ENCODE measurements at regions not wholly inside any gene's neighbourhood (a gene's known extent, or its start where the extent isn't known, plus 50 kb on each side); places are given as distances from the start of the nearest gene placed in this dataset.

DNA sequence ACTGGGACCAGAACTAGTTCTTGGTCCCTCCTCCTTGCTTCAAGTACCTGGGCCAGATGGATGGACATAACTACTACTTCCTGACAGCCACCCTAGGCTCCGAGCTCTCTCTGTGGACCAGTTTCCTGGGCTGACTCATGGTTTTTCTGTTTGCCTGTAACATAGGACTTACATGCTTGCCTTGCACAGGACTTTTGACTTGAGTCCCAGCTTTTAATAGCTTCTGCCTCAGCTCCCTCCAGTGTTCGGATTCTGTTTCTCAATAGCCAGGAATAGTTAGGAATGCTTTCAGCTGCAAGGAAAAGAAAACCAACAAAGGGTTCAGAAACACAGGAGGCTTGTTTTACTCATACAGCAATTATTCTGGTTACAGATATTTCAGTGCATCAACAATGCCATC is 405.9 kb downstream of the ZNF536 start:
- no peak for ATAC-seq

DNA sequence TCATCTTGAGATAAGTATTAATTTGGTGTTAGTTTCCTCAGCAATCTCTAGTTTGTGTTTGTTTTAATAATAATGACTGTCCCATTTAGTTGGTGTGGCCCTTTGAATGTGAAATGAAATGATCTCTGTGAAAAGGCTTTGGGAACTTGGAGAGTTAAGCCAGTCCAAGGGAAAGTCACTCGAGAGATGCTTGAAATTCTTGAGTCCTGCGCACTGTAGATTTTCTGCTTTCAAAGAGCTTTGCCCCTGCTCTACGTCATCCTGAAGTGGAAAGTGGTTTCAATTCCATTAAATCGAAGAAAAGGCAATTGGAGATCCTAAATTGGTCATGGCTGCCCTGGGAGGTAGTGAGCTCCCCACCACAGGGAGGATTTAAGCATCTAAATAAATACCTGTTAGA is 403.8 kb downstream of the ZNF536 start:
- ATAC-seq: no peak

DNA sequence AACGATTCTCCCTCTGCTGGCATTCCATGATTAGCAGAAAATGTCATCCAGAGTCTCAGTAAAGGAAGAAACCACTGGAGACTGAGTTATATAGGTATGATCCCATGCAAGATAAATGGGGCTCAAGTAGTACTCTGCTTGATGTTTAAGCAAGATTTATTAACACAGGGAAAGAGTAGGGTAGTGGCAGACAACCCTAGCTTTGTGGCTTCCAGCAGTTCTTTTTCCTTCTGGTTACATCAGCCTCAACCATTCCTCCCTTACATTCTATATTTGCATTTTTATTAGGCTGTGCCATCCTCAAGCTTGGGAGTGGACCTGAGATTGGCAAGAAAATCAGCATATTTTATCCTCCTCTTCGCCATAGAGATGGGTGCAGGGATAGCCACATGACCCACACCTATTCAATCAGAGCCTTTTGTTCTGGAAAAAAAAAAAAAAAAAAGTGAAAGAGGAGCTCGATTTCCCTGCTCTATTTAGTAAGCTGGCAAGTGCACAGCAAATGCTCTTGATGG is 402.1 kb downstream of the ZNF536 start:
- ATAC-seq: no peak

DNA sequence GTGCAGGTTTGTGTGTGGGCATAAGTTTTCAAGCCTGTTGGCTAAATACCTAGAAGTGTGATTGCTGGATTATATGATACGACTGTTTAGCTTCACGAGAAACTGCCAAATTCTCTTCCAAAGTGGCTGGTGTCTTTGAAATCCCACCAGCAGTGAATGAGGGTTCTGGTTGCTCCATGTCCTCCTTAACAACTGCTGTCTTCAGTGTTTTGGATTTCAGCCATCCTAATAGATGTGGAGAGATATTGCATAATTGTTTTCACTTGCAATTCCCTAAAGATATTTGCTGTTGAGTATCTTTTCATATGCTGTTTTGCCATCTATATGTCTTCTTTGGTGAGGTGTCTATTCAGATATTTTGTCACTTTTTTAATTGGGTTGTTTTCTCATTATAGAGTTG is 390.5 kb downstream of the ZNF536 start:
- no peak for ATAC-seq

DNA sequence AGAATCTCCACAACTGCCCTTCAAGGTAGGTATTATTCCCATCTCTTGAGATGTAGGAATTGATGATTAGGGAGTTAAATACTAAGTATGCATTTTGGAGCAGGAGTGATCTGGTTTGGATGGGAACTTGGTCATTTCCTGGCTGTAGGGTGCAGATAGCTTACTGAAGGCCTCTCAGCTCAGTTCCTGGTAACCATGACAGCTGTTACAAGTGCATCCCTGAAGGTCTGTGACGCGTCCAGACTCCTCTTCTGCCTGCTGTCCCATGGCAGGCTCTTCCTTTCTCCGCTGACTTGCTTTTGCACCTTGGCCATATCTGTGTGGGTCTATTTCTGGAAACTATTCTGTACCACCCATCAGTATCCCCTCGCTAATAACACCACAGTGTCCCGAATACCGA is 387.8 kb downstream of the ZNF536 start:
- no peak for ATAC-seq

DNA sequence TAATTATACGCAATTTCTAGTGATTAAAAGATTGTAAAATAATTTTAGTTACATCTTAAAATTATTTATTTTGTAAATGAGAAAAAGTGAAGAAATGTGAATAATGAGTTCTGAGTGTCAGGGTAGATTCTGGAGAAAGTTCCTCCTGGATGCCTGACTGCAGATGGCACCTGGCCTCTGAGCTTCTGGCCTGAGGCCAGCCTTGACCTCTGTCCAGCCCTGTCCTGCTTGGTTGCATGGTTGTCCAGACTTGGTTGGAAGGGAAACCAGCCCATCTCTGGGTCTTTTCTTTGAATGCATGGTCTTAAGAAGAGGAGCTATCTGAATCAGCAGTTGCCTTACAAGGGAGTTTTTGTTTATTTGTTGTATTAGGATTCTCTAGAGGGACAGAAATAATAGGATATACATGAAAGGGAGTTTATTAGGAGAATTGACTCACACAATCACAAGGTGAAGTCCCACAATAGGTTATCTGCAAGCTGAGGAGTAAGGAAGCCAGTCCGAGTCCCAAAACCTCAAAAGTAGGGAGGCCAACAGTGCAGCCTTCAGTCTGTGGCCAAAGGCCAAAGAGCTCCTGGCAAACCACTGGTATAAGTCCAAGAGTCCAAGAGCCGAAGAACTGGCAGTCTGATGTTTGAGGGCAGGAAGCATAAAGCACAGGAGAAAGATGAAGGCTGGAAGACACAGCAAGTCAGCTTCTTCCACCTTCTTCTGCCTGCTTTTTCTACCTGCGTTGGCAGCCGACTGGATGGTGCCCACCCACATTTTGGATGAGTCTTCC is 385.8 kb downstream of the ZNF536 start:
- ATAC-seq: no peak

DNA sequence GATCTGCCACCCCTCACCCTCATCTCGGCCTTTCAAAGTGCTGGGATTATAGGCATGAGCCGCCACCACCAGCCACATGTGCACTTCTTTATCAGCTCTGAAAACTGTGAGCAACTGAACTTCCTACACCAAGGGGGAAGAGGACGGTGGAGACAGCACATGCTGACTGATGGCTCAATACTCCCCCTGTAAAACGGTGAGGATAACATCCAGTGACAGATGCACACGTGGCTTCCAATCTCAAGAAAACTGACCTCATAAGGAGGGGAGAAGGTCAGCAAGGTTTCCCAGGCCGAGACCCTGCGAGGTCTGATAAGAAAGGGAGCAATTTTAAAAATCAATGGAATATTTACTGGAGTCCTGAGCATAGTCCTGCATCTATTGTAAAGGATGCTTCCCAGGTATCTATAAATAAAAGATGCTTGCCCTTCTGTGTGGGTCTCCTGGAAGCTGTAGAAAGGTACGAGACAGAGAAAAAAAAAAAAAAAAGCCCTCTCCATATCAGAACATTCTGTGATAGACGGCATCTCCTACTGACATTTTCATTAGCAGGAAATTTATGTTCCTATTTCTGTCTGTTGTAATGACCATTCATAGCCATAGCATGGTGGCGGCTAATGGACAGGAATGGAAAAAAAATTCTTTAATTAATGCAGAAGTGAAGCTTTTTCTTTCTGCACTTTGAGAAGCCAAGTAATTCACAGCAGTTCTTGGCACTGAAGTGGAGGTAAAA is 385.1 kb downstream of the ZNF536 start:
- ATAC-seq: no peak

DNA sequence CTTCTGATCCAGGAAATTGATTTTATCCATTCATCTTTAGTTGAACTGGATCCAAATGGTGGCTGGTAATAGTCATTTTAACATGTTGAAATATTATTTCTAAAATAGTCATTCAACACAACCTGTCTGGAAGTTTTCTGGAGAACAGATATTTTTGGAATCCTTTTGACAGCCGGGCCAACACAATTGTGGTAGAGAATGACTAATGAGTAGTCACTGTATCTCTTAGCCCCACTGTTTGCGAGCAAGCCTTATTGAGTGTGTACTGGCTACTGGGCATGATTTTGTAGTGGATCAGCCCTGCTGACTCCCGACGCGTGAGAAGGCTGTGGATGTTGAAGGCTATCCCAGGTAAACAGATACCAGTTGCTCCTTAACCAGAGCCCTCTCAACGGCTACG is 383.4 kb downstream of the ZNF536 start:
- ATAC-seq: no peak

DNA sequence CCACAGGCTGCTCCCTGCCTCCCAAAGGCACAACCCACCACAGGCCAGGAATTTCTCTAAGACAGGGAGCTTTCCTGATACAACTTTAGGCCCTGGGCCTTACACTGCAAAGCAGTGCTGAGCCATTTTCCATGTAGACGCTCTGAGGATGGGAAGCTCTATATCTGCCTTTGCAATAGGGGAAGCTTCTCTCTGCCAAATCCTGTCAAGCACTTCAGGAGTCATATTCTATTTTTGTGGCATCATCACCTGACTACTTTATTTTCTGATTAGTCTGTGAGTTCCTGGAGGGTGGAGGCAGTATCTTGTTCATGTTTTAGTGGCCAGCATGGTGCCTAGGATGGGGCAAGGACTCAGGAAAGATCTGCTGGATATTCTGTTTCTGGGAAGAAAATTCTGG is 382.0 kb downstream of the ZNF536 start:
- ATAC-seq: no peak

DNA sequence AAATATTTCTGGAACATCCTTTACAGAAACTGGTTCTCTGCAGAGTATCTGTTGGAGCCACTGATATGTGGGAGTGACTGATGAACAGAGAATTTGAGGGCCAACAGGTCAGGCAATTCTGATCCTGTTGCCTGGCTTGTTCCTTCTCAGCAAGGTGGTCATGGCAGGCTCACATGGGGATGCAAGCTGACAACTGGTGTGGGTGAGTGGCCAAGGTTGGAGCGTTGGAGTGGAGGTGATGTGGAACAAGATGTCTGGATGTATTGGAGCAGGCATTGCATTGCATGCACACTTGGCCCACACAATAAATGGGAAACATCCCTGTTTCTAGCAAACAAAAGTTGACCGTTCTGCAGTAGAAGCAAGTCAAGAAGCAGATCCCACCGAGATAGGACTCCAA is 380.7 kb downstream of the ZNF536 start:
- ATAC-seq: no peak

DNA sequence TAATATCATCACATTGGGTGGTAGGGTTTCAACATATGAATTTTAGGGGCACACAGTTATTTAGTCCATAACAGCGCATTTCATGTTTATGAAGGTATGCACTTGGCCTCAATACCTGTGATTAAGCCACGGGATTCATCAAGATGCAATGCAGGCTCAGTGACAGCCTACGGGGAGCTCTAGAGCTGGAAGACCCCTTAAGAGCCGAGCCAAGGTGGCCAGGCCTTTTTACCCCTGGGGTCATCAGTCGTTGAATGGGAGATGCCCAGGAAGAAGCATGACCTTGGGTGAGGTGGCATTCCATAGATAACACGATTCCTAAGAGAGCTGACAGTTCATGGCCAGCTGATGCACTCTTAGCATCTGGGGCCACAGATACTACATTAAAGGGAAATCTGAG is 380.0 kb downstream of the ZNF536 start:
- no peak for ATAC-seq

DNA sequence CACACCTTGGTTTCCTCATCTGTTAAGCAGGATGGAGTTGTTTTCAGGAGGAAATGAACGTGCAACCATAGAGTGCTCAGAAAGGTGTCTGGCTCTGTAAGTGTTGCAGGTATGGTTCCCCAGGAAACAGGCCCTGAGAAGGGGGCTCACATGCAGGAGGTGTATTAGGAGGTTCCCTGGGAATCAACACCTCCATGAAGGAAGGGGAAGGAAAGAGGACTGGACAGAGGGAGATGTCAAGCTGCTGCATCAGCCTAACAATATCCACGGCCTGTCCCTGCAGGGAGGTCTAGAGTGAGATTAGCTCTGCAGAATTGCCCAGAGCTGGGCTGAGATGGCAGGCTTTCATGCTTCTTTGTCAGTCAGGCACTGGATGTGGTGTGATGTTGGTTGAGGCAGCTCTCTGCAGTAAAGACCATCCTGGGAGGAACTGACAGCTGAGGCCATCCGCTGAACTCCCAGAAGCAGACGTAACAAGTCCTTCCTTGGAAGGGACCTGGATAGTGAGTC is 373.3 kb downstream of the ZNF536 start:
- no peak for ATAC-seq

DNA sequence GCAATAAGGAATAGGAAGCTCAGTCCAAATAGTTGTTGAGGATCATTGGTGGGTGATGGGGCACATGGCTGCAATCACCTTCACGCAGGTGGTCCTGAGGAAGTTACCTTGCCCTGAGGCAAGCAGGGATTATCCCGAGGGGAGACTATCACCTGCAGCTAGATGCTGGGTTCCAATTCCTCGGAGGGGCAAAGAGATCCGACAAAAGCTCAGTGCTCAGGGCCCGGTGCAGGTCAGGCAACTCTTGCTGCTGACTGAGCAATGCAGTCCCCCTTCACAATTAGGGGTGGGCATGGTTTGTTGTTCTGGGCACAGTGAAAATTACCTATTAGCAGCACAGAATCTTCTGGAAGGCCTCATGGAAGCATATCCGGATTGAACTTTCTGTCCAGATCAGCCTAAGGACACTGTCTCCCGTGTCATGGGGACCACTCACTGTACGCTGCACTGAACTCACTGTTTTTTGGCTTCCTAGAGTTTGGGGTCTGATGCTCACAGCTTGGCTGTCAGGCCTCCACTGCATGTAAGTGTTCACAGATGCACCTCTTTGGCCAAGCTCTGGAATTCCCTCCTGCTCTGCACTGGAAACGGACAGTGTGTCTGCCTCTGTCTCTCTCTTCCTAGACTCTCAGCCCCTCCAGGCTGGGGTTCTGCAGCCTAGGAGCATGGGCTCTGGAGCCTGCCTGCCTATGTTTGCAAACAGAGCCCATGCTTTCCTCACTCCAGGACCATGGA is 372.7 kb downstream of the ZNF536 start:
- no peak for ATAC-seq

DNA sequence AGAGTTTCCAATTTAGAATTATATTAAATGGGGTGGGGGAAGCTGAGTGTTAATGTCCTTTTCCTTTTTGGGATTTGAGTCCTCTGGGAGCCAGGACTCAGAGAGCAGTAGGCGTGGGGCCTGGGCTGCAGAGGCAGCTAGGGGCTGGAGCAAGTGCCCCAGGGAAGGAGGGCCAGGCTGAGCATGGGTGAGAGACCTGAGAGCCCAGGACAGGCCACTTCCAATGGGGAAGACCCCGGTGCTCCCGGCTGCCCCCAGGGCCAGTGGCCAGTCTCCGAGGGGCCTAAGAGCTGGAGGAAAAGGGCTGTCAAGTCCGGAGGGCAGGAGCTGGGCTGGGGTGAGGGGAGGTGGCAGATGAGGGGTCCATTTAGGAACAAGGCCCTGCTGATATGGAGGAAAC is 371.5 kb downstream of the ZNF536 start:
- ATAC-seq: no peak

DNA sequence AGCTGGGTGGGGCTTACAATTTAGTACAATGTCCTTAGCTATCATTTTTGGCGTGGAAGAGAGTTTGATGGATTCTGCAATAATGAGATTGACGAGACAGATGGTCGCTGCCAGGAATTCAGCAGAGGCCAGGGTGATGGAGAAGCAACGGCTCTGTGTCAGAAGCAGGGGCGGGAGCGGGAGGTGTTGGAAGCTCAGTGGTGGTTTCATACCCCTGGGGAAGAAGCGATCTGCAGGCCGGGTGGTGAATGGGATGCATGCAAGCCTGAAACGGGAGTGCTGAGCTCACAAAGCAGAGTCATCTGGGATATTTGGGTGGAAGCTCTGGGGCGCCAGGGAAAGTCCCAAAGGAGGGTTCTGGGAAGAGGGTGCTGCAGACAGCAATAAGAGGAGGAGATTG is 370.8 kb downstream of the ZNF536 start:
- ATAC-seq: no peak

DNA sequence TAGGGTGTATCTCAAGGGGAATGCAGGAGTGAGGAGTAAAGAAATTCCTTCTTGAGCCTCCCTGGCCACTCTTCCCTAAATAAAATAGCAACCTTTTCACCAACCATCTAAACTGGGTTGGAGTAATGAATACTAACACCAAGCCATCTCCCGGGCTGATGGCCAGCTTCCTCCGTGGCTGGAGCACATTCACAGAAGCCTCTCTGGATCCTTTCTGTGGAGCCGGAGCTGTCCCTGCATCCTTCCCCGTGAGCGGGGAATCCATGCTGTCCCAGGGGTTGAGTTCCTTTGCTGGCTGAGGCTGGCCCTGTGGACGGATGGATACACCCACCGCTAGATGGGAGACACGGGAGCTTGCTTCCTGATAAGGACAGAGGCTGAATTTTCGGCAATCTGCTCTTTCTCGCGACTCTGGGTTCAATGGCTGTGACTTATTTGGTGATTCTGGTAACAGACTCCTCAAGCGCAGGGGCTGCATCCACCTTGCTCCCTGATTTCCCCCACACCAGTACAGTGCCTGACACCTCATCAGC is 370.3 kb downstream of the ZNF536 start:
- ATAC-seq: no peak

DNA sequence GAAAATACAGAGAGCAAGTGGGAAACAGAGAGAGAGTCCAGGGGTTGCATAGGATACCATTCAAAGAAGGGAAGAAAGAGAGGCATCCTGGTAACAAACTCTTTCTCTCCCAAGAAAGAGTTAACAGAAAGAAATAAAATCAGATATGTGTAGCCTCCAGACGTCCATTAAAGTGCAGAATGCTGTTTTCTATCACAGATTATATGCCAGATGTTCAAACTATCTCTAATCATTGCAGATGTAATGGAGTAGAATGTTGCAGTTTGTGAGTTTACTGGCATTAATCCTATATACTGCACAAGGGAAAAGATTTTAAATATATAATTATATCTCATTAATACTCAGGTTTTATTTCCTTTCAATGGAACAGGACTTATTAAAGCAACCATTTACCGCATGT is 369.4 kb downstream of the ZNF536 start:
- ATAC-seq: no peak

DNA sequence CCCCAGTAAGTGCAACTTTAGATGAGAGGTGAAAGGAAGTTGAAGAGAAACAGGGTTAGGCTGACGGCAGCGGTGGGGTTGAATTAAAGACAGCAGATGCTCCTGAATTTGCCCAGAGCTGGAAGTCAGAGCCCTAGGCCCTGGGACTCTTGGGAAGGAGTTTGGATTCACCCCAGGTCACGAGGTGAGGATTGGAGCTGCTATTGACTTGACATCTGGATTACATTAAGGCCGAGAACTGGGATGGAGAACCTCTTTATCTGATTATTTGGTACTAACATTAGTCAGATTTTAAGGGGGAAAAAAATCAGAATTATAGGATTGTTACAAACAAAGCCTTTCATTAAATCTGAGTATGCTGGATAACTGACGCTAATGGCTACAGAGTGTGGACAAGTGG is 367.2 kb downstream of the ZNF536 start:
- no peak for ATAC-seq

DNA sequence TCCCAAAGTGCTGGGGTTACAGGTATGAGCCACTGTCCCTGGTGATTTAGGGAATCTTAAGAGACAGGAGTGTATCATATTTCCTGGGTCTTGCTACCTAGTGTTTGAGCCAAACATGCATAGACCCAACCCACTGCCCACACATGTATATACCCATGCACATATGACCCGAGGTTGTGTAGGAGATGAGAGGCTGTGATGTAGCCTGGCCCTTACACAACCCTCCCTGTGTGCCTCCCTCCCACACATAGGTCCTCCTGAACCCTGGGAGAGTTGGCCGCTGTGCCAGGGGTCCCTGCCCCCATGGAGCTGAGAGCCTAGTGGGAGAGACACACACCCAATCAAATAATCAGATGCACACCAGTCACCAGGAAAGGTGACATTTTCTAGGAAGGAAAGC is 365.9 kb downstream of the ZNF536 start:
- ATAC-seq: no peak

DNA sequence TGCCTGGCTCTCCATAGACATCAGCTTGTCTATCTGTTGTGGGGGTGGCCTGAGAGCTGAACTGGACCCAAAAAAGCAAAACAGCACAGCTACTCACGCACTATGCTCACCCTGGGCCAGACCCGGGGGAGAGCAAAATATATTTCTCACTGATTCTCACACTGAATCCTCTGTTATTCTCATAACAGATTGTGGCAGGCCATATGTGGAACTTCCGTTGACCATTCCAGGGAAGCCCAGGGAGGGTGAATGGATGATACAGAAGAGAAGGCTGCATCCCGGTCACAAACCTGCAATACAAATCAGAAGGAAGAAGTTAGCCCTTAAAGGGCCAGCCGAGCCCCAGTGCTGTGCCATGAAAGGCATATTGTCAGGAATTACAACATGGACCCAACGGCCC is 362.5 kb downstream of the ZNF536 start:
- ATAC-seq: no peak

DNA sequence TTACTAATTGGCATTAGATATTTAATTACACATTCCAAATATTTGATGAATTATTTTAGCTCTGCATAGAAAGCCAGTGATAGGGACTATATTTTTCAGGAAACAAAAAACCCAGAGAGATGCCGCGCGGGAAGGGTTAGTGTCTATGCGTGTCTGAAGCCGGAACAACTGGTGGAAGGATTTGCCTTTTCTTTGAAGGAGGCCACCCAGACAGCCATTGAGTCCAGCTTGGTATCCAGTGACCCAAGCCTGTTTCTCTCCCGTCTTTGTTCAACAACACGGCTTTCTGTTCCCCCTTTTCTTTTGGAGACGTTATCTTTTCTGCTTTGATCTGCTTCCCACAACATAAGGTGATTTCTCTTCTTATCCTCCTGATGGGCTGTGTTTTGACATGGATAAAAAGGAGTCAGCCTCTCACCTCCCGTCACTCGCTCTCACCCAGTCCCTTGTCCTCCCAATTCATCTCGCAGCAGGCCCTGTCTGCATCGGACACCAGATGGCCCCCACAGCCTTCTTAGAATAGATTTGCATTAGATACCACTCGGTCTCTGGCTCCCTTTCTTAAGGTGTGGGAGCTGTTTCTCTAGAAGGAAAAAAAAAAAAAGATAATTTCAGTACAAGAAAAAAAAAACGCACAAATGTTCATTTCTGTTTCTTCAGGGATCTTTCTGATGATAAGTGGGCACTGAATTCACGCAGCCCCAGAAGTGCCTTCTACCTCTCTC is 361.8 kb downstream of the ZNF536 start:
- ATAC-seq: no peak

DNA sequence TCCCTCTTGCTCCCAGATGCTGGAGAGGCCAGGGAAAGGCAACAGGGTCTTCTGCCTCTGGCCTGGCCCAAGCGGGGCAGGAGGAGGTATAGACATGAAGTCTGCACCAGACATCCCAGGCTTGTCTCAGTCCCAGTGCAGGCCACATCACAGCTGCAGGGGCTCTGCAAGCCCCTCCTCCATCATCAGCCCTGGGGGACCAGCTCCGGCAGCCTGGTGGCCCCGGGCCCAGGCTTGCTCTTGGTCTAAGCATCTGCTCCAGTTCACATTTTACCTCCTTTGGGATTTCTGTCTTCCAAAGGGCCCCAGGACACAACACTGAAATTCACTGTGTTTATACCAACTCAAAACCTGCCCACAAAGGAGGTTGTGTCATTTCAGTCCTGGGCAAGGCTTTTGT is 359.4 kb downstream of the ZNF536 start:
- no peak for ATAC-seq

All from esophagus mucosa (tissue), 1 donor.